AG09309 (cell line): ENCODE measurements at regions not wholly inside any gene's neighbourhood (a gene's known extent, or its start where the extent isn't known, plus 50 kb on each side); places are given as distances from the start of the nearest gene placed in this dataset.

ENCODE experiments used
- DNase-seq: peaks from one replicate; pipeline ENCODE4 v3.0.0-alpha.2; 2010; ENCODE audit warnings: low read depth
- H3K4me3 ChIP-seq: 2 replicates; pipeline ENCODE4 v1.5.1; 2011; ENCODE audit warnings: mild to moderate bottlenecking, low read depth, low read length, moderate library complexity; ENCODE audit not compliant: control insufficient read depth
- CTCF ChIP-seq: IDR thresholded peaks from 2 replicates; pipeline ENCODE4 v1.5.1; 2011; ENCODE audit warnings: mild to moderate bottlenecking, low read depth, low read length, inconsistent platforms; ENCODE audit not compliant: insufficient read depth, control insufficient read depth; ENCODE audit errors: missing control alignments

GRCh38 chr5:77550406-77550805 is 58.3 kb upstream of the WDR41 start:
- TF ChIP-seq CTCF, result no peak
- no peak overlapping the region for H3K4me3 ChIP-seq
- no peak for DNase-seq

GRCh38 chr5:77545285-77545684 is 53.2 kb upstream of the WDR41 start:
- no peak for TF ChIP-seq CTCF
- DNase-seq, result no peak
- no peak overlapping the region for H3K4me3 ChIP-seq
